H54 (cell line): ENCODE measurements at regions not wholly inside any gene's neighbourhood (a gene's known extent, or its start where the extent isn't known, plus 50 kb on each side); places are given as distances from the start of the nearest gene placed in this dataset.

Experiments used
- DNase-seq: peaks from one replicate; pipeline ENCODE4 v3.0.0; 2011; ENCODE audit warnings: low spot score, mixed read lengths; ENCODE audit not compliant: insufficient read length
- FAIRE-seq: peaks from 3 replicates; lab custom pipeline; 2011; peaks lifted over from hg19 to GRCh38; lab: Jason Lieb, UNC
- POLR2A ChIP-seq: IDR thresholded peaks from 2 replicates; pipeline ENCODE4 v1.6.1; 2011; ENCODE audit warnings: low read depth, mild to moderate bottlenecking, low read length

DNA sequence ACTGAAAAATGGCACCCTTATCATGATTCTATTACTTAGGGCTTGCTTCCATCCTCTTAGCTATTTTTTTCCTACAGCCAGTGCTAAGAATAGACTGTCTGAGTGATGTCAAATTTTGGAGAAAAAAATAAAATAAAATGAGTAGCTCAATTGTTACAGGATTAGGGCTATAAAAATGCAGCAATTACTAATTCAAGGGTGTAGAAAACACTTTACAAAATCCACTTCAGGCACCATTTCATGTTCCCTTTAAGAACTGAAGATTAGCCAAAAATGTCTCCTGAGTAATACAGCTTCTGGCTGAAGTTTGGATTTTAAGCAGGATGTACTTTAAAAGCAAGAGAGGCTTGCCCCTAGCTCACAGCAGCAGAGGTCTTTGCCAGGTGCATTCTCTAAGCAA lies 240.5 kb upstream of the IRX1 start:
- FAIRE-seq (no peak), DNase-seq (no peak)
- TF ChIP-seq POLR2A = no peak

DNA sequence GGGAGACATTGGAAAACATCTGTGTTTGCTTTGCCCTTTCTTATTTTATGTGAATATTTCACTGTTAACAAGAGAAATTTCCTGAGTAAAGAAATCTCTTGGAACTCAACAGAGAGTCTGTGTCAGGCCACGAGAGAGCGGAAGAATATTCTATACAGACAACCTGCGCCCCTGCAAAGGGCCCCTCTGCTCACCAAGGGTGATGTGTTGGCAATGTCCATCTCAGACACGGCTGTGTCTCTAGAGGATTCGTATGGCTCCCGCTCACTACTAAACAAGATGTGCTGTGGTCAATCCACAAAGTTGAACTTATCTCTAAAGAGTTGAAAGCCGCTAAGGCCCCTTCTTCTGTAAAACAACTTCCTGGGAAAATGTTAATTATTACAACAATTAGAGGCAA lies 241.0 kb upstream of the IRX1 start:
- FAIRE-seq (no peak), DNase-seq (no peak)
- TF ChIP-seq POLR2A = no peak

- no peak for FAIRE-seq
- TF ChIP-seq POLR2A = no peak
- no peak for DNase-seq
Observed at GRCh38 chr5:3353561-3353960, 242.1 kb upstream of the IRX1 start.

- FAIRE-seq (no peak), DNase-seq (no peak)
- TF ChIP-seq POLR2A = no peak
Observed at GRCh38 chr5:3352711-3353110, 242.9 kb upstream of the IRX1 start.

DNA sequence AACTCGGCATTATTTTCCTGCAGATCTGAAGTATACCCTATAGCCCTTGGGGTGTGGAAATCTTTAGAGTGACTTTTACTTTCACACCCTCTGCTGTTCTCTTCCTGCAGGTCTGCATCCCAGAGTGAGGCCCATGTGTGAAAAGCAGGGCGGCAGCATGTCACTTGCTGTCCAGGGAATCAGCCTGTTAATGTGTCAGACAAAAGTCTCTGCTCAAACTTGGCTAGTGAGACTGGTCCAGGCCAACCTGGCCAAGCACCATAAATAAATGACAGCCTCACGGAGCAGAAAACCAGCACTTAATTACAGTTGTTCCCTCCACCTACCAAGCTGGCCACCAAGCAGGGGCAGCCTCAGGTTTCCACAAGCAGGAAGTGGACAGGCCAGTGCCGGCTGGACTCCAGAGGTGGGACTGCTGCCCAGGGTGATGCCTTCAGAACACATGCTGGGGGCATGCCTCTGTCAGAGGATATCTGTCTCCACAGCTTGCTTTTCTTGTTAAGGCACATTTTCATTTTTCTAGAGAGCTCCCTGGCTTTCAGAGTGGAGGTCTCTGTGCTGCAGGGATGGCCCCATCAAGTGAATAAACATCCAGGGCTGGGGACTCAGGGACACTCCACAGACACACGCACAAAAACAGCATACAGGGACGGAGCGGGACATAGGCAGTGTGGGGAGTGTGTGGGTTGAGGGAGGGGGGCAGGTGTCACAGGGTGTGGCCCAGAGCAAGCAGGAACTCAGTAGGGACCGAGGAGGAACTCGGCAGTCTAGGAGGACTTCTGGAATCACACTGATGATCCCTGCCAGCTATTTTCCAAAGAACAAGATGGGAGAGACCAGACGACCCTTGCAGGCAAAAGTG lies 243.8 kb upstream of the IRX1 start:
- FAIRE-seq = no peak
- TF ChIP-seq POLR2A = no peak
- no peak for DNase-seq

- no peak for TF ChIP-seq POLR2A
- FAIRE-seq (no peak), DNase-seq (no peak)
Observed at GRCh38 chr5:3350781-3351180, 244.9 kb upstream of the IRX1 start.

- no peak for TF ChIP-seq POLR2A
- FAIRE-seq (no peak), DNase-seq (no peak)
Observed at GRCh38 chr5:3349704-3350565, 245.7 kb upstream of the IRX1 start.

DNA sequence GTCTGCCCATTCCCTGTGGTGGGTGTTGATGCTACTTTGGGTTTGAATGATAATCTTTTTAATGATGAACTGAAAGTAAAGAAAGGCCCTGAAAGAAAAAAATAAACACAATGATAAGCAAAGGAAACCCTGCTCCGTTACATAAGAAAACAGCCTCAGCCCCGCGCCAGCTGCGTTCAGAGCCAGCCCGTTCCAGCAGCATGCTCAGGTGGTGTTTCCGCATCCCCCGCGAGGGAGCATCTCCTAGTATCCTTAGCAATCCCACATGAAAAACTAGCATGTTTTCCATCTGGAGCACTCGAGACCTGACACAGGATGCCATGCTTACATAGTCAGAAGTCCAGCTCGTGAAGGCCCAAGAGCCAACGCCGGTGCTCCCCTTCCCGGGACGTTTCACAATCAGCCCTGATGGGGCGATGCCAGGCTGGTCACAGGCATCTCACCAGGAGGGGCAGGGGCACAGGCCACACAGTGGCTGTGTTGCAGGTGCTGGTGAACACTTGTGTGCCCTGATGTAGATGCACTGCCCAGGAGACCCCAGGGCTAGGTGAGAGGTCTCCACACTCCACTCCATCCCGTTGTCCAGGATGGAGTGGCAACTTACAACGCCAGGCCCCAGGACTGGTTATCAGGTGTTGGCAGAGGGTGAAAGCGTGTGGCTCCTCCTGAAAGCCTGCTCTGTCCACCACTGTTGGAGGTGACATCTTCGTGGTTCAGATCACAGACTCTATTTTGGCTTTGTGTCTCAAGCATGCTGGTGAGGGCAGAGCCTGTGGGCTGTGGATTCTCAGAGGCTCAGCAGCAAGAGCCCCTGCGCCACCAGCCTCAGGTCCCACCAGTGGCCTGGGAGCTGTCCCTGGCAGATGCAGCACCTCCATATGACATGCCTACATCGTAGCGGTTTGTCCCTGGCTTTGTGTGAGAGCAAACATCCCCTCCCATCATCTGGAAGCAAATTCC lies 246.8 kb upstream of the IRX1 start:
- no peak for TF ChIP-seq POLR2A
- DNase-seq = no peak
- FAIRE-seq = no peak

DNA sequence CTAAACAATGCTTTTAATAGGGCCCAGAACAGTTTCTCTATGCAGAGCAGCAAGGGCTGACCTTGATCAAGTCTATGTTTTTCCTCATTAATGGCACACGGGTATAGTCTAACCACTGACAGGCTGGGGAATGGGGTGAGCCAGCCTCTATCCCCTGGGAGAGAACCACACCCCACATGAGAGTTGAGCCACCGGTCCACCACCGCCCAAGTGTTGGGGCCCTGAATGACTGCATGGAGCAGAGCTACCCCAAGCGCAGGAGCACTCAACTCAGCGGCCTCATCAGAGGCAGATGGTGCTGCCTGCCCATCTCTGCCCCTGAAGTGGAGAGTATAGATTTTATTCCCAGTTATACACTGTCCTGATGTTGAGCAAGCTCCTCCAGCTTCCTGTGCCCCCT lies 247.9 kb upstream of the IRX1 start:
- no peak for FAIRE-seq
- no peak for DNase-seq
- TF ChIP-seq POLR2A = no peak

DNA sequence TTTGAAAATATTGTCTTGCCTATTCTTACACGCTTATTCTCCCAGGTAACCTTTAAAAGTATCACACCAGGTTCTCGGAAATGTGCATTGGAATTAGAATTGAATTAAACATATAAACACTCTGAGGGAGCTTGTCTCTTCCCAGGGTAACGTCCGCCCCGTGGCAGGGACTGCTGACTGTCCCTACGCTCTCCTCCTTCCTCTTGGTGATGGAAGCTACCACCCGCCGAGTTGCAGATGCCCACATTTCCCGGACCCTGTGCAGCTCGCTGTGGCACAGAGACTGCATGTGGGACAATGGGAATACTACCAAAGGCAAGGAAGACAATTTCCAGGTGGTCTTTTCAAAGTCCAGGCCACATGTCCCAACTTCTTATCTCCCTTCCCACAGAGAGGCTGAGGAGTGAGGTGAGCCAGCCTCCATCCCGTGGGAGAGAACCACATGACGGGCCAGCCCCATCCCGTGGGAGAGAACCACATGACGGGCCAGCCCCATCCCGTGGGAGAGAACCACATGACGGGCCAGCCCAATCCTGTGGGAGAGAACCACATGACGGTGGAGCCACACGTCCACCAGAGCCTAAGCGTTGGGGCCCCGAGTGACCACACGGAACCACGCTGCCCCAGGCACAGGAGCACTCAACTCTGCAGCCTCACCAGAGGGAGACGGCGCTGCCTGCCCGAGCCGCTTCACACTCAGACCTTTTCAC lies 249.4 kb upstream of the IRX1 start:
- FAIRE-seq = no peak
- no peak for DNase-seq

GRCh38 chr5:3345195-3345594 lies 250.4 kb upstream of the IRX1 start:
- DNase-seq (no peak), FAIRE-seq (no peak)
- no peak for TF ChIP-seq POLR2A

More for the DNA sequence above, 249.4 kb upstream of the IRX1 start:
- TF ChIP-seq POLR2A = no peak

GRCh38 chr5:3344671-3345070 lies 251.0 kb upstream of the IRX1 start:
- FAIRE-seq = no peak
- DNase-seq = no peak
- TF ChIP-seq POLR2A = no peak

DNA sequence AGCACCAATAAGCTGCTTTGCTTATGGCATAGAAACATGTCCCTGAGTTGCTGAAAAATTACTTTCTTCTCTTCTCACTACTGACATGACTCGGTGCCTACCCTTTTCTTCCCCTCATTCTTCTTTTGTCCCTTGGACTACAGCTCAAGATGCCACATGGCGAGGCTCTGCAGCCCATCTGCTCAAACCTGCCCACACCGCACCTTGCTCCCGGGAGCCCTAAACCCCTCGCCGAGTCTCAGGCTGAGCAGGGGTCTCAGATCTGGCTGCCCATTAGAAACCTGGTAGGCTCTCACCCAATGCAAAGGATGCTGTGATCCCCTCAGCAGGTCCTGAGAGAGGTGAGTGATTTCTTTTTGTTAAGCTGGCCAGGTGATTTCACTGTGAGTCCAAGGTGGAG lies 251.7 kb upstream of the IRX1 start:
- FAIRE-seq = no peak
- DNase-seq = no peak
- no peak for TF ChIP-seq POLR2A

DNA sequence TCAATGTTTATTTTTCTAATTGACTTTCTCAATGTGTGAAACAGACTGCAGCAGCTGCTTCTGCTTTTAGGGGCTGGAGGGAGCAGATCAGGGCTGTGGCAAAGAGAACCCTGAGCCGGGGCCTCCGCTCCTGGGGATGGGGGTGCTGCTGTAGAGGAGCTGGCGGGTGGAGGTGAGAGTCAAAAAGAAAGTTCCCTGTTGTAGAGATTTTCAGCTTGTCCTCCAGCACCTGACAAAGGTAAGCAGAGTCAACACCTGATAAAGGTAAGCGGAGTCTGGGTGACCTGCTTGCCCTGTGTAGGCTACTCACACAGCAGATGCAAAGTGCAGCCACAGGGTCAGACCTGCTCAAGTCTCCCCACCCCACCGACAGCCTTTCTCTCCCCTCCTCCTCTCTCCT lies 252.4 kb upstream of the IRX1 start:
- DNase-seq (no peak), FAIRE-seq (no peak)

More for the DNA sequence above, 252.4 kb upstream of the IRX1 start:
- no peak for TF ChIP-seq POLR2A
